ENCODE measurements at regions not wholly inside any gene's neighbourhood (a gene's known extent, or its start where the extent isn't known, plus 50 kb on each side); places are given as distances from the start of the nearest gene placed in this dataset.

GRCh38 chr18:68234676-68235075 is 480.2 kb downstream of the TMX3 start:
- ATAC-seq: no peak
- Histone ChIP-seq H3K4me1 (ENCODE audit: low read depth) (no peaks in the 10 kb centered on the region), H3K9me3 (no peaks in the 10 kb centered on the region), H3K36me3 (ENCODE audit: low read depth) (no peaks in the 10 kb centered on the region), H3K4me3 (no peak overlapping the region)
- no peak for DNase-seq
- TF ChIP-seq CTCF (IDR thresholded peaks at IDR 0.05): no peak
- intact Hi-C loops (cut with DNase I, micrococcal nuclease): no loop called here

GRCh38 chr18:68234131-68234530 is 480.8 kb downstream of the TMX3 start:
- ATAC-seq (no peak), DNase-seq (no peak)
- H3K36me3 ChIP-seq (ENCODE audit: low read depth): no peaks in the 10 kb centered on the region
- no peak for TF ChIP-seq CTCF (IDR thresholded peaks at IDR 0.05)
- H3K4me3 ChIP-seq: no peak overlapping the region
- no peaks in the 10 kb centered on the region for H3K9me3 ChIP-seq
- intact Hi-C loops (cut with DNase I, micrococcal nuclease): no loop called here
- H3K4me1 ChIP-seq (ENCODE audit: low read depth): no peaks in the 10 kb centered on the region

- TF ChIP-seq CTCF (IDR thresholded peaks at IDR 0.05): no peak
- H3K4me1 ChIP-seq (ENCODE audit: low read depth): no peaks in the 10 kb centered on the region
- no peak for ATAC-seq
- intact Hi-C loops (cut with DNase I, micrococcal nuclease): no loop called here
- no peaks in the 10 kb centered on the region for H3K36me3 ChIP-seq (ENCODE audit: low read depth)
- no peak overlapping the region for H3K4me3 ChIP-seq
- DNase-seq: no peak
- H3K9me3 ChIP-seq: no peaks in the 10 kb centered on the region
Observed at GRCh38 chr18:68233018-68233417, 481.9 kb downstream of the TMX3 start.

GRCh38 chr18:68229351-68229750 is 485.6 kb downstream of the TMX3 start:
- no peak for DNase-seq
- intact Hi-C loops (cut with DNase I, micrococcal nuclease): no loop called here
- Histone ChIP-seq H3K9me3 (no peaks in the 10 kb centered on the region), H3K4me3 (no peak overlapping the region), H3K36me3 (ENCODE audit: low read depth) (no peaks in the 10 kb centered on the region), H3K4me1 (ENCODE audit: low read depth) (no peaks in the 10 kb centered on the region)
- no peak for TF ChIP-seq CTCF (IDR thresholded peaks at IDR 0.05)
- ATAC-seq: no peak

GRCh38 chr18:68221111-68221724 is 493.7 kb downstream of the TMX3 start:
- Histone ChIP-seq H3K9me3 (no peaks in the 10 kb centered on the region), H3K36me3 (ENCODE audit: low read depth) (no peaks in the 10 kb centered on the region), H3K4me1 (ENCODE audit: low read depth) (no peaks in the 10 kb centered on the region), H3K4me3 (no peak overlapping the region)
- no peak for TF ChIP-seq CTCF (IDR thresholded peaks at IDR 0.05)
- DNase-seq (no peak), ATAC-seq (no peak)
- intact Hi-C loops (cut with DNase I, micrococcal nuclease): no loop called here

- ATAC-seq: no peak
Observed at GRCh38 chr18:68220458-68220857, 494.4 kb downstream of the TMX3 start.

More at GRCh38 chr18:68220458-68220857, 494.4 kb downstream of the TMX3 start:
- no peak for TF ChIP-seq CTCF (IDR thresholded peaks at IDR 0.05)
- H3K36me3 ChIP-seq (ENCODE audit: low read depth): no peaks in the 10 kb centered on the region
- no peaks in the 10 kb centered on the region for H3K9me3 ChIP-seq
- no peak overlapping the region for H3K4me3 ChIP-seq
- DNase-seq: no peak
- H3K4me1 ChIP-seq (ENCODE audit: low read depth): no peaks in the 10 kb centered on the region
- intact Hi-C loops (cut with DNase I, micrococcal nuclease): no loop called here
